HK-2 (cell line): ENCODE measurements at regions not wholly inside any gene's neighbourhood (a gene's known extent, or its start where the extent isn't known, plus 50 kb on each side); places are given as distances from the start of the nearest gene placed in this dataset.

Source experiments
- DNase-seq: peaks from one replicate; pipeline ENCODE4 v3.0.0-alpha.2; 2018; ENCODE audit not compliant: unreplicated experiment

DNA sequence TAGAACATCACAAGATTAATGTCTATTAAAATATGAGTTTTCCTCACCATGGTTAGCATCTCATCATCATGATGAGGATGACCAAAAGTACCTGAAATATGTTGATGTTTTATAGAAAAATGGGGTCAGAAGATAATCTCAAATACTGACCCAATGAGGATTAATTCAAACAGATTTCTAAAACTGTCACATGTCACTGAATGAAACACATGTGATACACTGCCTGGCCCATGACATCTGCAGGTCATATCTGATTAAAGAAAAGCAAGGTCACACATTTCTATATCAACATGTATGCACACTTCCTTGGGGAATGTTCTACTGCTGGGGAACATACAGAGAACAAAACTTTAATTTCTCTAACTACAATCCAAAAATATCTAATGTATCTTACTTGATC lies 470.6 kb upstream of the ADGRL2 start:
- DNase-seq = no peak

DNA sequence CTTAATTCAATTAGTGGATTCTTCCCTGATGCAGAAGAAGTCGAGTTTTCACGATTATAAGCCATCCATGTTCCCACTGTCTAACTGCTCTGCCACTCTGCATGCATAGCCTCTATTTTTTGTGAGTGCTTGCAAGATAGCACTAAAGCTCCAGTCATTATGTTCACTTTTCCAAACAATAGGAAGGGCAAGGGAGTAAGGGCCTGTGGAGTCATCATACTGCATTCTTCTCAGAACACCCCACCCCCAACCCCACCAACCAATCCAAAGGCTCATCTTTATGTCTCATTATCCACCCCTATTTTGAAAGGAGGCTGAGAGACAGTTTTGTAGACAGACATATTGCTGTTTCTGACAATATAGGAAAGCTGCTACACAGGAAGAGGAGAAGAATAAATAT lies 471.7 kb upstream of the ADGRL2 start:
- no peak for DNase-seq

DNA sequence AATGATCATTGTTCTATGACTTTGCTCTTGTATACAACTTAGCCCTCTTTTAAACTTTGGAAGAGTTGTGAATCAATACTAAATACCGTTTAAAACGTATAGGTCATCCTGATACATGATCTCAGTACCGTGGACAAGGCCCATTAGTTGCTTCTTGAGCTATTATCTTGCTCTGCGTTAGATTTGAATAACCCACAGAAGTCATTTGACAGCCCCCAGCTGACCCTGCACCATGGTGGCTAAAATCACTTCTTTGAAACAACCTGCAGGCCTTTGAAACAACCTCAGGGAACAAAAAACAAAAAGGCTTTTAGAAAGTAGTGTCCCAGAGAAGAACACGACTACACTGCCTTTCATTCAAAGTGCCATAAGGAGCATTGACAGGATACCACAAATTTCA lies 473.0 kb upstream of the ADGRL2 start:
- DNase-seq = no peak

DNA sequence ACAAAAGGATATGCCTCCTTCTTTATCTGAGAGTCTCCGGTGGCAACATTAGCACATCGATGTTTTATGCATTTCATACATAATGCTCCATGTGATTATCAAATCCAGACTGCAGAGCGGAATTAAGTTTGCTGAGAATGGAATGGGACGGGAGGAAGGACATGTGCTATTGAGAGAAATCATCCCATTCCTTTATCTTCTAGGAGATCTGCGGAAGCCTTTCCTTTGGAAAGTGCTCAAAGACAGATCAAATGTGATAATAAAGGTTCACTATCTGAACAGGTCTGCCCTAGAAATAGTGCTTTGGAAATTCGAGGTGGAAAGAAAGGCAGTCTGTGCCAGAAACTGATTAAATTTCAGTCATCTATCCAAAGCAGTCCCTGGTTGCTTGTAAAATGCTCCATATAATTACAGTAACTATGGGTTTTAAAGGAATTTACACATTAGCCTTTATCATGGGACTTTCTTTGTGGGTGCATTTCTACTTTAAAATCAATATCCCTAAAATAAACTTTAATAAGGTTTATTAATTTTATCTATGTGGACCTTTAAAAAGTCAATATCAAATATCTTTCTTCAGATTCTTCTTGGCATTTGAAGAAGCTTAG lies 473.5 kb upstream of the ADGRL2 start:
- DNase-seq = no peak

DNA sequence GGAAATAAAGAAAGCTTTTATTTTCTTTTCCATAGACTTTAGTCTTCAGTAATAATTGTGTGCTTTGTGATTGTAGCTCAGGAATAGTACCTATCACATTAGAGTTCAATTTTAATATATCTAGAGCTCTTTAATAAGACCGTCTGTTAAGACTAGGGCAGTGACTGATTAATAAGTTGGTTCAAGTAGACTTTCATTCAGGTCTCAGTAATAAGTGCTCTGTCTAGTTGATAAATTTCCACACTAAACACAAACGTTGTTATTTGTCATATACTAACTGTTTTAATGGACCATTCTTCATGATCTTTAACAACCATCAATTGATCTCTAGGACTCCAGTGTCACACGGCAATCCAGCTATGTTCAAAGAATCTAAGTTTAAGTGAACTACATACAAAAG lies 474.5 kb upstream of the ADGRL2 start:
- DNase-seq = no peak

DNA sequence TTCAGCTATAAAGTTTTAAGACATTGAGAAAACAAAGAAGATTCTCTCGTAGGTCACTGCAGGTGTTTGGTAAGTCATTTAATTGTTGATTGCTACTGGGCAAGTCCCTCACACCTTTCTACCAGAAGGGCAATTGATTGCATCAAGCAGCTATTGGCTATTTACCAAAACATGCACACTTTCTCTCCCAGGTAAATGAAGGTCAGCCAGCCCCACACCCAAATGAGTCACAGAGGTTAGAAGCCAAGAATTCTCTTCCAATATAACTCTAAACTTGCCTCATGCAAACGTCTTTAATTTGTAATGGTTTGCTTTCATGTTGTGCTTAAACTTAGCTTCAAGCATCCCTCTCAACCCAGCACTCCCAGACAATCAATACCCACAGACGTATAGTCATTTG lies 475.3 kb upstream of the ADGRL2 start:
- no peak for DNase-seq

DNA sequence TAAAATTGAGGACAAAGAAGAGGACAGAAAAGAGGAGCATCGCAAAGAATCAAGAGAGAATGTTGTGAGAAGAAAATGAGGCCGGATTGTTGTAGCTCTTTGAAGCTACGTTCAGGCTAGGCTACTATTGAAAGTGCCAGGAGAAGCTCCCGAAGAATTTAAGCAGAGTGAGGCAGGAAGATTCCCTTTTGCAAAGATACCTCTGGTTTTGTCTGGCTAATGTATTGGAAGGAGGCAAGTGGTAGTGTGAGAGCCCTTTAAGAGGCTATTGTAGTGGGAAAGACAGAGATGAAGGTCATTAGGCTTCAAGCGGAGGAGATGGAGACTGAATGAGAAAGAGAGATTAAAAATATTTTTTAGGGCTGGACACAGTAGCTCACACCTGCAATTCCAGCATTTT lies 476.9 kb upstream of the ADGRL2 start:
- no peak for DNase-seq

DNA sequence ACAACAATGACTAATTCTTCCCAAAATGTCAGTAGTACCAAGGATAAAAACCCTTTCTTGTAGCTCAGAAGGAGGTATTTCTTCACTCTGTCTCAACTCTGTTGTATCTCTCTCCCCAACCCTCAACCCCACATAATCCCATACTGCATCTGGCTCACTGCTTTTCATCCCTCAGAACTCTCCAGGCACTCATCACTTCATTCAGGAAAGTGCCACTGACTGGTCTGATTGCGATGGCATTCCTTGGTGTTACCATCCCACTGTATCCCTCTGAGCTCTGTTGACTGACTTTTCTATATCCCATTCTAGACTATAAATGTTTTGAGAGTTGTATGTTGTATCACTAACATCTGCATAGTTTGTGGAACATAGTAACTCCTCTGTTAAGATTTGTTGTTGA lies 483.5 kb upstream of the ADGRL2 start:
- DNase-seq = no peak

DNA sequence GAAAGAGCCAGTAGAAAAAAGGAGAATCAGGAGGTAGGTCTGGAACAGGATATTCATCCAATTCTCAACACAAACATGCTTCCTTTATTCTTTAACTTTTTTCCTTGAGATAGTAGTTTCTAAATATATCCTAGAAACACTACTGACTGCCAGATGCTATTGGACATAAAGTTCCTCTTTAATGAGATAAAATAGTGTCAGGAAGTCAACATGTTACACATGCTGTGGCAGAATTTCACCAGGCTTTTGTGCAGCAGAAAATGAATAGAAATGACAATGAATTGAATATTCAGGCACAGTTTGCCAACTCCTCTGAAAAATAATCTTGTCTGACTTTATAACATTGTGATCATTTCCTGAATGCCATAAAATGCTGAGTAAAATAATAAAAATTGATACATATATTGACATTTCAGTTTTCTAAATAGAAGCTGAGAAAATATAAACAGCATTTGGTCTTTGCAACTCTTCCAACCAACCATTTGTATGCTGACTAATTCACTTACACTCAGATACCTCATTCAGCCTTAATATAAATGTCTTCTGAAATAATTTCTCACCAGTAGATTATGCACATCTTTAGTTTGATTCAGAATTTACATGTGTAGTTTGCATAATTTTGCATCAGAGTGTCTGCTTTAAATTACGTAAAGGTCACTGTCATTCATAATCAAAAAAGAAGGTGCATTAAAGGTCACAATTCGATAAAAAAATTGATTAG lies 486.1 kb upstream of the ADGRL2 start:
- DNase-seq = no peak

DNA sequence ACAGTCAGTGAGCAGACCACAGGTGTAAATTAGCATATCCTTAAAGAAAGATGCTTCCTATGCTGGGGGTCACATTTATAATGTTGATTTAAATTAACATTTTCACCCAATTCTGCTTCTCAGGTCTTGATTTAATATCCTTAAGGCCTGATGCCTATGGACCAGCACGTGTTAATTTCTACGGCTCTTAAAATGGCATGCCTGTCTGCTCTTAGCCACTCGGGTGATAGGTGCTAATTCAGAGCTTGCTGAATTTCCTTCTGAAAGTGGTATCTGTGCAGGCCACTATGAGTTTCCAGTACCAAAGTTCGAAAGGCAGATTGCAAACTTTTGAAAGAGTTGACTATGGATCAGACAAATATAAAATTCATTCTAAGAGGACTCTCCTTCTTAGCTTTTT lies 487.4 kb upstream of the ADGRL2 start:
- DNase-seq = no peak

DNA sequence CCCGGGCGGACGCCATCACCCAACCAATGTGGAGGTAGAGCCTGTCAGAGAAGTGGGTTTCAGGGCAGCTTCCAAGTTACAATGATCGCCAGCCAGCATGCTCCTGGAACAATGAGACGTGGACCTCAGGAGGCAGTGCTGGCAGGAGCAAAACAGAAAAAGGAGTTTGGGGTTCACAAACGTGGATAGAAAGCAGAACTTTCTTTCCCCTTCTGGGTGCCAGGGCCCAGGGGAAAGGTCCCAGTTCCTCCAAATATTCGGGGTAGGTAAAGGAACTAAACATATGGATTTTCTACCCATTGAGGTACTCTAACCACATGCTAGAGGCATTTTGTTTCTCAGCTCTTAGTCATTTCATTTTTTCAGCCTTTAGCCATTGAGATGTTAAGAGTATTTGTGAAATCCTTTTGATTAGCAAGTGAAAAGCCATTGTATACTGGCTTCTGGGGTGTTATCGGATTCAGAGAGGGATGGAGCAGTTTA lies 488.4 kb upstream of the ADGRL2 start:
- DNase-seq = no peak

DNA sequence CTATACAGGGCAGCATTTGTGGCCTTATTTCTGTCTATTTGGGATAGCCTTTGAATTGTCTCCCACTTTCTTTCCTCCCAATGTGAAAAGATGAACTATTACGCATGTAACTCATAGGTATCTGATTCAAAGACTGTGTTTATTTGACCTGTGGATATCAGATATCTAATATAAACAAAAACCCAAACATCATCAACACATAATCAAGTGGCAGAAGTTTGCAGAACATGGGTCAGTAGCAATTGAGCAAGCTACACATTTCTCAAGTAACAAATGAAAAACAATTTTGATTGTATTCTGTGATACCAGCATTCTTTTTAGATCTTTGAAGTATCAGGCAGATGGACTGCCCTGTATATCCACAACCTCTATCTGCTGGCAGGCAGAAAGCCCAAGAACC lies 490.5 kb upstream of the ADGRL2 start:
- DNase-seq = no peak

DNA sequence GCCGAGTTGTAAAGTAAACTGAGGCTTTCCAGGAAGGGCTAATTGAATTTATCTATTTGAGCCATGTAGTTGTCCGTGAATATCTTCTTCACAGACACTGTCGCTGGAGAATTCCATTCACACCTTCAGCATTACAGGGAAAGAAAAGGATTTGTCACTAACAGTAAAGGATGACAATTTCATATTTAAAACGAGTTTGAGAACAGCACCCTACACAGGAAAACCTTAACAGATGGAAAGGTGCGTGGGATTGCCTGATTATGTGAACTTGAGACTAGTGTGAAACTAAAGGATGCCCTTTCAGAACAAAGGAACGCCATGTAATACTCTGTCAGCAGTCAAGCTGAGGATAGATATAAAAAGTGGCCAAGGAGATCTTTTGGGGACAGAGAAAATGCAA lies 492.5 kb upstream of the ADGRL2 start:
- DNase-seq = no peak

DNA sequence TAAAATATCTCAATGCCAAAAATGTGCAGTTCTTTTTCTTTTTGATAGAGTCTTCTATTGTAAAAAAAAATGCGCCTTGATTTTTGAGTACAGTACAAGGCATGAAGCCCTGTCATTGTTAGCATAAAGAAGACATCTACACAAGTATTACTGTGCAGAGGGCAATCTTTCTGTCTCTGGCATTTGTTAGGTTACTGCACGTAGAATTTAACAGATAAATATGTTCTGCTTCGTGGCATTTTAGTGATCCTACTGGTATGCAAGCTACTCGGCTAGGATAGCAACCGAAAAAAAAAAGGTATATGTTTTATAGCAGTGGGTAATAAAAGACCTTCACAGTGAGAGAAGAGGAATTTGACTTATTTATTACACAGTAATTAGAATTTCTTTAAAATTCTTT lies 492.9 kb upstream of the ADGRL2 start:
- no peak for DNase-seq

DNA sequence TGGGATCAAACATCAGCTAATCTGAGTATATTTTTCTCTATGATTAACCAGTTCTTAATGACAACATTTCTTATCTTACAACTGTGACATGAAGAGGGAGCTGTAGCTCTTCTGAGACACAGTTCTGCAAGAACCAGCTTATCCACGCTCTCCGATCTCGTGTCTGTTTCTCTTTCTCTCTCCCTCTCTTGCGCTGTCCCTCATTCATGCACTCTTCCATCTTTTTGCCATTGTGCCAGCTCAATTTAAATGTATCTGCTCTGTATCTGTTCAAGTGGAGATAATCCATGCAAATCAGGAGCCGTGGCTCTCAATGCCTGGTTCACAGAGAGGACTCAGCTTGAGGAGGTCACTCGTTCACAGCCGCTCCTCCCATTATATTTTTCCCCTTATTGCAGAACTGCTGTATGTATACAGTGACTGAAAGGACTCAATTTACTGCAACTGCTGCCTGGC lies 494.7 kb upstream of the ADGRL2 start:
- DNase-seq = no peak

DNA sequence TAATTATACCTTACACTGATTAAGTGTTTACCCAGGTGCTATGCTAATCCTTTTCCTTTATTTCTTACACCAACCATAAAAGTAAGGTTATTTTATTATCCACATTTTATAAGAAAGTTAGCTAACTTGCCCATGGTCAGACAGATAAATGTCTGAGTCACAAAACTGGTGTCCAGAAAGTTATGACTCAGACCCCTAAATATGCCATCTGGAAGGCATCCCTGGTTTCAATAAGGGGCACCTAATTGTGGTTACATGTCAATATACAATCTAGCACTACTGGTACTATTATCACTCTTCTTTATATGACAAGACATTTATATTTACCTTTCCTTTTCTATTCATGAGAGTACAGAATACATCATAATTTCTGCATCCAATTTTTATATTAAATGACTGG lies 496.5 kb upstream of the ADGRL2 start:
- no peak for DNase-seq

DNA sequence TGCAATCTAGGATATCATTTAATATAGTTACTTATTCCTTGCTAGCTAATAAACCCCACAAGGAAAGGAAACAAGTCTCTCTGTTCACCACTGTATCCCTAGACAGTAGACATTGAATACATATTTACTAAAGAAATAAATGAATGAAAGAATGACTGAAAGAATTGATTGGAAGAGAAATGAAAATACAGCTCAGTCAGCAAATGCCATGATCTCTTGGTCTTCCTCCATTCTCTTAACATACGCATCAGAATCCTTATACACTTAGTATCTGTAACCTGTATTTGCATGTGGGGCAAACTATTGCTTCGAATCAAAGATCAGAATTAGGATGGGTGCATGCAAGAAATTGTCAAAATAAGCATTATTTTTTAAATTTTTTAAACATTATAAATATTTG lies 500.8 kb upstream of the ADGRL2 start:
- DNase-seq = no peak

DNA sequence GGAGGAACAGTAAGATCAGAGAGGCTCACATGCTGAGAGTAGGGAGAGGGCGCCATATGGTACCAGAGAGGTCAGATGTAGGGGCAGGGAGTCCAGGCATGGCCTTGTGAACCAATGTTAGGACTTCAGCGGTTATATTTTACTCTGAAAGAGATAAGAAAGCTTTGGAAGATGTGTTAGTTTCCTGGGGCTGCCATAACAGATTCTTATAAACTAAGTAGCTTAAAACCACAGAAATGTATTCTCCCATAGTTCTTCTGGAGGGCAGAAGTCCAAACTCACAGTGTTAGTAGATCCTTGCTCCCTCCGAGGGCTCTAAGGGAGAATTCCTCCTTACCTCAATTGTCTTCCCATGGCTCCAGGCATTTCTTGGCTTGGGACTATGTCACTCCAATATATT lies 502.5 kb upstream of the ADGRL2 start:
- DNase-seq = no peak

DNA sequence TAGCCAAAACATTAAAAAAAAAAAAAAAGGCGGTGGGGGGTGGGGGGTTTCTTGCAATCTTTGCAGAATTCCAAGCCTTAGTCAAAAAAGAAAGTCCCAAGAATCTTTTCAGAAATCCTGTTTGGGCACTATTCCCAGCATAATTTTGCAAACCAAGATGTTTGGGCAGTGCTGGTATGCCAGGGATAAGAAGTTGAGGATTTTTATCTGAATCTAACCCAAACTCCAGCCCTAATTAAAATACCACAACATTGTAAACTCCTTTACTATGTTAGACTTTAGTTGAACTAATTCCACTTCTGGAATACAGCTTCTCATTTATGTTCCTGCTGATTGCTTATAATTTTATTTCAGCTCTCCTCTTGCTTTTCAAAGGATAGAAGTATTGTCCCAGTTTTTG lies 504.1 kb upstream of the ADGRL2 start:
- no peak for DNase-seq

DNA sequence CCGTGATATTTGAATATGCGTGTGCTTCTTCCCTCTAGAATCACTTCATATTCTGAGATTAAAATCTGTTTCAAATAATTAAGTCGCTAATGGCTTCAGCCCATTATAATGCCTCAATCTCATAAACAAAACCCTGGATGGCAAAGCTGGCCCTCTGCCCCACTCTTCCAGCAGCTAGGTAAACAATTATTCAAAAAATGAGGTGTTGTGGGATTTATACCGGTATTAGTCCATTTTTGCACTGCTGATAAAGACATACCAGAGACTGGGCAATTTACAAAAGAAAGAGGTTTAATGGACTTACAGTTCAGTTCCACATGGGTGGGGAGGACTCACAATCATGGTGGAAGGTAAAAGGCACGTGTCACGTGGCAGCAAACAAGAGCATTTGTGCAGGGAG lies 510.4 kb upstream of the ADGRL2 start:
- DNase-seq = no peak

DNA sequence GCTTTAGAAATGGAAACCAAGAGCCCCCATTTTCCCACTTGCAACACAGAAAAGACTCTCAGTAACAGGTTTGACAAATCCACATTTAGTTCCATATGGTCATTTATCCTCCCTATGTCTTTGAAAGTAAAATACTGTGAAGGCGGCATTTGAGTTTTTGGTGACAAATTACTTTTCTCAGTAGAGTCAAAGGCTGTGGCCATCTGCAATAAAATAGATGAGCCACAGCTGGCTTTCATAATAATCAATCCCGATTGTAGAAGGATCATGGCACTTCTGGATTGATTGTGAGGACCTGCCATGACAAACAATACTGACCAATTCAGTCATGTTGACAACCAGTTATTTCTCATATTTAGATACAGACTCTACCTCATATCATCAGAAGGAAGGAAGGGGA lies 512.0 kb upstream of the ADGRL2 start:
- no peak for DNase-seq

DNA sequence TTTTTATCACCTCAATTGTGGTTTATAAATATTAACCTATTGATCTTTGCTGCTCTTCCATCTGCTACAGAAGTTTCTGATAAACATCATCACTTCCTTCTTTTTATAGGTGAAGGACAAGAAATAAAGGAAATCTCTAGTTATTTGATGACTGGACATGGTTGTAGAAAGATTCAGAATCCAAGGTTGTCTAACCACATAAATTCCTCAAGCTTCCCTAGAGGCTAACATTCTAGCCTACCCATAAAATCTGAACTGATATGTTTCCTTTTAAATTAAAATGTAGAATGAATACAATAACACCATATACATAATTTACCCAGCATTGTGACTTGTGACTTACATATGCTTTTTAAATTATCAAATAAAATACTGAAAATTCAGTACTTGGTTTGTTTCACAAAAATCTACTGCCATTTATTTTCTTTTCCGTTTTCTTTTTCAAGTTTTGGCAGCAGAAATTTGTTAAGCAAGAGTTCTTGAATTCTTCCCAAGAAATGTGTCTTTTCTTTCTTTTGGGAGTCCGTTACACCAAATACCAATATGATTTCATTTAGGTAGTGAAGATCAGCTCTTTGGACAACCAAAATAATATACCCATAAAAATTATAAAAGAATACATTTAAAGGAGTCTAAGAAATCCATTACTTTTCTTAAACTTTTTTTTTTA lies 513.2 kb upstream of the ADGRL2 start:
- no peak for DNase-seq

DNA sequence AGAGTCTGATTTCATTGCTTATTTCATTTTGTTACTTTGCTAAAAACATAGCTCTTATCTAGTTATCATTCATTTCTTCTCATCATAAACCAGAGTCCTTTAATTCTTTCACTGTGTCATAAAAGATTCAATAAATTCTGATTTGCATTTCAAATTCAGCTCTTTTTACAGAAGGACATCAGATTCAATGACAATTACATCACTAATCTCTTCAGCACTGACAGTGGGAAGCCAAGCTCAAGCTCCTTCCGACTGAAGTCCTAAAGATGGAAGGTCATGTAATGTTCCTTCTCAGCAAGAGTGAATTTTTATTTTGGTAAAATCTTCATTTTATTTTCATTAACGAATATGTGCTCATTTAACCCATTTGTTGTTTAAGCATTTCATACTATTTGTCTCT lies 530.7 kb upstream of the ADGRL2 start:
- no peak for DNase-seq
